ENCODE measurements at regions not wholly inside any gene's neighbourhood (a gene's known extent, or its start where the extent isn't known, plus 50 kb on each side); places are given as distances from the start of the nearest gene placed in this dataset.

DNA sequence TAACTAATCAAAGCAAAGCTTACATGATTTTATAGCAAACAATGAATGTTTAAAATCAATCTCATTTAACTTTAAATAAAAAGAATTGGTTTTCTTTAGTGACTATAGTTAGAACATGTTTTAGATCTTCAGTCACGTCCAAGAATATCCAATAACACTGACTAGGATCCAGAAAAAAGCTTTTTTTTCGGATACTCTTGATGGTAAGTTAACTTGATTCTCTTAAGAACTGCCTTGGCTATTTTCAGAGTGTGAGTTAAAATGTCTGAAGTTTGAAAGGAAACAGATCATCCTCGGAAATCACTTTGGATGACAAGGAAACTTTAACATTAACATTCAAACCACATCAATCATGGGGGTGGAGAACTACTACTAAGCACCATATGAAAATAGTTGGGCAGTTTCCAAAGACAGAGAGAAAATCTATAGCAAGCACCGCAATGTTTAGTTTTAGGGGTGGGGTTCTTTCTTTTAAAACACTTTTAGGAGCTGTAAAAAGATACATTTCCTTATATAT is 83.7 kb upstream of the SLC27A6 start:
- Histone ChIP-seq H3K36me3 (ENCODE audit: low read depth, missing control alignments) (no peaks in the 10 kb centered on the region), H3K4me3 (no peak overlapping the region), H3K9me3 (no peaks in the 10 kb centered on the region), H3K27ac (no peak overlapping the region), H3K27me3 (no peaks in the 10 kb centered on the region), H3K4me1 (no peaks in the 10 kb centered on the region)
- TF ChIP-seq, protein P1, sequence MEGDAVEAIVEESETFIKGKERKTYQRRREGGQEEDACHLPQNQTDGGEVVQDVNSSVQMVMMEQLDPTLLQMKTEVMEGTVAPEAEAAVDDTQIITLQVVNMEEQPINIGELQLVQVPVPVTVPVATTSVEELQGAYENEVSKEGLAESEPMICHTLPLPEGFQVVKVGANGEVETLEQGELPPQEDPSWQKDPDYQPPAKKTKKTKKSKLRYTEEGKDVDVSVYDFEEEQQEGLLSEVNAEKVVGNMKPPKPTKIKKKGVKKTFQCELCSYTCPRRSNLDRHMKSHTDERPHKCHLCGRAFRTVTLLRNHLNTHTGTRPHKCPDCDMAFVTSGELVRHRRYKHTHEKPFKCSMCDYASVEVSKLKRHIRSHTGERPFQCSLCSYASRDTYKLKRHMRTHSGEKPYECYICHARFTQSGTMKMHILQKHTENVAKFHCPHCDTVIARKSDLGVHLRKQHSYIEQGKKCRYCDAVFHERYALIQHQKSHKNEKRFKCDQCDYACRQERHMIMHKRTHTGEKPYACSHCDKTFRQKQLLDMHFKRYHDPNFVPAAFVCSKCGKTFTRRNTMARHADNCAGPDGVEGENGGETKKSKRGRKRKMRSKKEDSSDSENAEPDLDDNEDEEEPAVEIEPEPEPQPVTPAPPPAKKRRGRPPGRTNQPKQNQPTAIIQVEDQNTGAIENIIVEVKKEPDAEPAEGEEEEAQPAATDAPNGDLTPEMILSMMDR (IDR thresholded peaks at IDR 0.05): no peak
- no peak for TF ChIP-seq POLR2A (IDR thresholded peaks at IDR 0.05)
- WGBS, 2 donors: 67 to 69% methylated on average over 4 of the region's 4 CpGs
- DNase-seq: no peak
- intact Hi-C loops (cut with DNase I; ENCODE audit: low total_unique reads): no loop called here

DNA sequence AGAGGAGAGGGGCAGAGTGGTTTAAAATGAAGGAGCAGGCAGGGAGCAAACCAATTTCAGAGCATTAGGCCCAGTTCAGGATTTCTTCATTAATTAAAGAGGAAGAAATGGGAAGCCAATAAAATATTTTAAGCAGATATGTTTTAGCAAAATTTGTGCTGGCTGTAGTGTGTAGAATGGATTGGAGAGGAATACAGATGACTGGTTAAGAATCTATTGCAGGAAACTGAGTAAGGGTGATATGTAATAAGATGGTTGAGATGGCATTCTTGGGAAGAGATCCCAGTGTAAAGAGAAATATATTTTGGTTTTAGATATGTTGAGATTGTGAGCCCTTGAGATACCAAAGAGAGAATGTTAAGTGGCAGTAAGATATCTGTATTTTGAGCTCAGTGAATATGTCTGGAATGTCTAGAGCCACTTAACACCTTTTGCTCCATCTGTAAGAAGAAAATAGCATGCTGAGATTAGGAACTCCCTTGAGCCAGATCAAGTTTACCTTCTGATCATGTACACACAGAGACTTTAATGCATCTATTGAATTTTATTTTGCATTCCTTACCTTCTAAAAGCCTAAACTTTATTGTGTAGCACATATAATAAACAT is 79.5 kb upstream of the SLC27A6 start:
- Histone ChIP-seq H3K36me3 (ENCODE audit: low read depth, missing control alignments) (no peaks in the 10 kb centered on the region), H3K4me3 (no peak overlapping the region), H3K27me3 (no peaks in the 10 kb centered on the region), H3K9me3 (no peaks in the 10 kb centered on the region), H3K27ac (no peak overlapping the region), H3K4me1 (no peaks in the 10 kb centered on the region)
- intact Hi-C loops (cut with DNase I; ENCODE audit: low total_unique reads): no loop called here
- DNase-seq: no peak
- TF ChIP-seq POLR2A (IDR thresholded peaks at IDR 0.05): no peak
- TF ChIP-seq, protein P1 (IDR thresholded peaks at IDR 0.05): no peak

DNA sequence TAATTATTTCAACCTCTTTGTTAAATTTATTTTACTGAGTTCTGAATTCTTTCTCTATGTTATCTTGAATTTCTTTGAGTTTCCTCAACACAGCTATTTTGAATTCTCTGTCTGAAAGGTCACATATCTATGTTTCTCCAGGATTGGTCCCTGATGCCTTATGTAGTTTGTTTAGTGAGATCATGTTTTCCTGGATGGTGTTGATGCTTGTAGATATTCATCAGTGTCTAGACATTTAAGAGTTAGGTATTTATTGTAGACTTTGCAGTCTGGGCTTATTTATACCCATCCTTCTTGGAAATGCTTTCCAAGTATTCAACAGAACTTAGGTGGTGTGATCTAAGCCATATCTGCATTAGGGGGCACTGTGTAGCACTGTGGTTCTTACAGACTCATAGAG is 70.2 kb upstream of the SLC27A6 start:
- no peaks in the 10 kb centered on the region for H3K27me3 ChIP-seq
- intact Hi-C loops (cut with DNase I; ENCODE audit: low total_unique reads): no loop called here
- DNase-seq: no peak
- no peaks in the 10 kb centered on the region for H3K36me3 ChIP-seq (ENCODE audit: low read depth, missing control alignments)
- H3K4me3 ChIP-seq: no peak overlapping the region
- H3K27ac ChIP-seq: no peak overlapping the region
- TF ChIP-seq, protein P1 (IDR thresholded peaks at IDR 0.05): no peak
- no peak for TF ChIP-seq POLR2A (IDR thresholded peaks at IDR 0.05)
- H3K4me1 ChIP-seq: no peaks in the 10 kb centered on the region
- H3K9me3 ChIP-seq: no peaks in the 10 kb centered on the region

DNA sequence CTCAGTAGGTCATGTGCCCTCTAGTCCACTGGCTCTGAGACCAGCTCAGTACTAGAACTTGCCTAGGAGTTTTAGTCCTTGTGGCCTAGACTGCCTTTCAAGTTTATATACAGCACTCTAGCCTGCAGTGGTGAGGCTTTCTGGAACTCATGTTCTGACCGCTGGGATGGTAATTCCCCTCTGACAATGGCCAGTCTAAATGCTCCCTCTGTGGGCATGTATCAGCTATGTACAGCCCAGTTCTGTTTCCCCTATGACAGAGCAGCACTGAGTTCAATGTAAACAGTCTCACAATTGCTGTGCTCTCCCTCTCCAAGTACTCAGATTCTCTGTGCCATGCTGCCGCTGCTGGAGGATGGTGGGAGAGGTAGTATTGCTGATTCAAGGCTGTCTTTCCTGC is 68.6 kb upstream of the SLC27A6 start:
- 92 to 97% methylated on average over 1 to 2 of the region's 2 CpGs for WGBS, 2 donors
- no peak overlapping the region for H3K4me3 ChIP-seq
- no peaks in the 10 kb centered on the region for H3K9me3 ChIP-seq
- DNase-seq: no peak
- H3K27ac ChIP-seq: no peak overlapping the region
- H3K4me1 ChIP-seq: no peaks in the 10 kb centered on the region
- no peaks in the 10 kb centered on the region for H3K36me3 ChIP-seq (ENCODE audit: low read depth, missing control alignments)
- TF ChIP-seq, protein P1 (IDR thresholded peaks at IDR 0.05): no peak
- no peak for TF ChIP-seq POLR2A (IDR thresholded peaks at IDR 0.05)
- no peaks in the 10 kb centered on the region for H3K27me3 ChIP-seq
- intact Hi-C loops (cut with DNase I; ENCODE audit: low total_unique reads): no loop called here

DNA sequence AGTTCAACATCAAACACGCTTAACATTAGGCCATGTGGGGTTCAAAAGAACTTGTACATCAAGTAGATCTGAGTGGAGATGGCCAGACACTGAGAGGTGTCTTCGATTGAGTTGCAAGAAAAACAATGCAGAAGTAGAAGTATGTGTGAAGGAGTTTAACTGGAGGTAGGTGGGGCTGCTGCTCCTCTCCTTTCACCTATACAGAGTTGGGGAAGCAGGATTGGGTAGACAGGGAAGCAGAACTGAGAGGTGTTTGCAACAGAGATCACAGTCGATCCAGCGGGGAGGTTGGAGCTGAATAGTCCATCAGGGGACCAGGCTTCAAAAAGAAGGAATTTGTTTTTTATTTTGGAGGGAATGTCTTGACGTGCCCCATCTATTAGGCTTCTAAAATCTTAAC is 61.7 kb upstream of the SLC27A6 start:
- Histone ChIP-seq H3K27ac (no peak overlapping the region), H3K9me3 (no peaks in the 10 kb centered on the region), H3K4me1 (no peaks in the 10 kb centered on the region), H3K36me3 (ENCODE audit: low read depth, missing control alignments) (no peaks in the 10 kb centered on the region), H3K27me3 (no peaks in the 10 kb centered on the region), H3K4me3 (no peak overlapping the region)
- 89 to 91% methylated on average over 5 of the region's 5 CpGs for WGBS, 2 donors
- TF ChIP-seq, protein P1 (IDR thresholded peaks at IDR 0.05): no peak
- no peak for TF ChIP-seq POLR2A (IDR thresholded peaks at IDR 0.05)
- no peak for DNase-seq
- intact Hi-C loops (cut with DNase I; ENCODE audit: low total_unique reads): loop anchor here (10.0 kb wide), 1 partner anchor 861 kb away; no protein-coding TSS in a partner anchor

Measured in testis (tissue), 2 donors.